ENCODE measurements at regions not wholly inside any gene's neighbourhood (a gene's known extent, or its start where the extent isn't known, plus 50 kb on each side); places are given as distances from the start of the nearest gene placed in this dataset.

- TF ChIP-seq CBX8 (IDR thresholded peaks at IDR 0.05) (no peak), CEBPB (IDR thresholded peaks at IDR 0.05) (no peak), CTCF (IDR thresholded peaks at IDR 0.05) (no peak), EP300 (IDR thresholded peaks at IDR 0.05) (no peak), POLR2AphosphoS2 (conservative IDR thresholded peaks at IDR 0.05; ENCODE audit: low read length) (no peak), HOXB13 (CRISPR knock-in tag; IDR thresholded peaks at IDR 0.05; ENCODE audit: low read depth) (no peak), RFX5 (IDR thresholded peaks at IDR 0.05) (no peak), POLR2A (IDR thresholded peaks at IDR 0.05; ENCODE audit: low read length) (no peak), MAX (IDR thresholded peaks at IDR 0.05) (no peak), JUN (IDR thresholded peaks at IDR 0.05) (no peak), FOXS1 (CRISPR knock-in tag; IDR thresholded peaks at IDR 0.05) (no peak), USF2 (IDR thresholded peaks at IDR 0.05) (no peak), ESRRA (IDR thresholded peaks at IDR 0.05; ENCODE audit: borderline replicate concordance, low read length) (no peak)
Measured at GRCh38 chr6:167572841-167573271, 248.0 kb downstream of the TTLL2 start.

All from A549 (cell line).